ENCODE measurements at regions not wholly inside any gene's neighbourhood (a gene's known extent, or its start where the extent isn't known, plus 50 kb on each side); places are given as distances from the start of the nearest gene placed in this dataset.
"Not testable (repeated sequence)": the region's sequence is repeated elsewhere in the genome, so short reads cannot be mapped to it uniquely, and the experiment has no call there.

- H3K4me3 ChIP-seq (ENCODE audit: insufficient read depth, low read length): no peak overlapping the region
- no peak overlapping the region for H3K4me2 ChIP-seq (ENCODE audit: insufficient read depth, low read length)
- H3K36me3 ChIP-seq (ENCODE audit: insufficient read depth, low read length): no peaks in the 10 kb centered on the region
- H3K27ac ChIP-seq (ENCODE audit: low read depth, low read length): no peak overlapping the region
- no peaks in the 10 kb centered on the region for H3K4me1 ChIP-seq (ENCODE audit: insufficient read depth, low read length)
- no peaks in the 10 kb centered on the region for H4K20me1 ChIP-seq (ENCODE audit: insufficient read depth, low read length)
- no peaks in the 10 kb centered on the region for H3K79me2 ChIP-seq (ENCODE audit: insufficient read depth, low read length)
- peaks cover 4% of the 10 kb centered on the region for H3K9me3 ChIP-seq (ENCODE audit: low read depth, low read length)
- H3K27me3 ChIP-seq (ENCODE audit: insufficient read depth, low read length): no peaks in the 10 kb centered on the region
- H2AFZ ChIP-seq (ENCODE audit: low read length): no peak overlapping the region
- no peak for TF ChIP-seq CTCF (IDR thresholded peaks at IDR 0.05; ENCODE audit: extremely low read depth, low read depth, low read length)
- no peak for DNase-seq (ENCODE audit: insufficient read length, low spot score, missing footprints)
These were observed 531.5 kb downstream of the ADCYAP1 start for GRCh38 chr18:1436199-1436598.

GRCh38 chr18:1438458-1438910 is 533.8 kb downstream of the ADCYAP1 start:
- peak; percentile 9 for DNase-seq (ENCODE audit: insufficient read length, low spot score, missing footprints)
- no peaks in the 10 kb centered on the region for H3K79me2 ChIP-seq (ENCODE audit: insufficient read depth, low read length)
- H4K20me1 ChIP-seq (ENCODE audit: insufficient read depth, low read length): no peaks in the 10 kb centered on the region
- H3K27ac ChIP-seq (ENCODE audit: low read depth, low read length): no peak overlapping the region
- H2AFZ ChIP-seq (ENCODE audit: low read length): no peak overlapping the region
- H3K4me1 ChIP-seq (ENCODE audit: insufficient read depth, low read length): no peaks in the 10 kb centered on the region
- H3K4me2 ChIP-seq (ENCODE audit: insufficient read depth, low read length): no peak overlapping the region
- H3K9me3 ChIP-seq (ENCODE audit: low read depth, low read length): peaks cover 4% of the 10 kb centered on the region
- no peaks in the 10 kb centered on the region for H3K36me3 ChIP-seq (ENCODE audit: insufficient read depth, low read length)
- H3K27me3 ChIP-seq (ENCODE audit: insufficient read depth, low read length): no peaks in the 10 kb centered on the region
- TF ChIP-seq CTCF (IDR thresholded peaks at IDR 0.05; ENCODE audit: extremely low read depth, low read depth, low read length): no peak
- H3K4me3 ChIP-seq (ENCODE audit: insufficient read depth, low read length): no peak overlapping the region

DNA sequence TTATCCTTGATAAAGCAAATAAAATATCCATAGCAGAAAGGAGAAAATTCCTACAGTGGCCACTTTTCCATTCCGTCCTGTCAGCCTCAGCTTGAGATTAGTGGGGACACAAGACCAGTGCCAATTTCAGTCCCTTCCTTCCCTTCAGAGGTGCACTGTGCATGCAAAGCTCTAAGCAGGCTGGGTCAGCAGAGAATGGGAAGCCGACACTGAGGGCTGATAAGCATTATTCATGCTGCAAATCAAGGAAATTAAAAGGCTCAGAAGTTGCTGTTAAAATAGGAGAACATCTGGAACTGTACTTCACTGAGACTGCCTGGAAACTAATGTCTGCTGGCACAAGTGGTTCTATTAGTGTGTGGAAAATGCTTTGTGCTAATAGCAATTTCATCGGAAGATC is 534.3 kb downstream of the ADCYAP1 start:
- Histone ChIP-seq H3K9me3 (ENCODE audit: low read depth, low read length) (peaks cover 2% of the 10 kb centered on the region), H3K4me2 (ENCODE audit: insufficient read depth, low read length) (no peak overlapping the region), H3K27me3 (ENCODE audit: insufficient read depth, low read length) (no peaks in the 10 kb centered on the region), H3K79me2 (ENCODE audit: insufficient read depth, low read length) (no peaks in the 10 kb centered on the region), H3K4me1 (ENCODE audit: insufficient read depth, low read length) (no peaks in the 10 kb centered on the region), H3K4me3 (ENCODE audit: insufficient read depth, low read length) (no peak overlapping the region), H3K36me3 (ENCODE audit: insufficient read depth, low read length) (no peaks in the 10 kb centered on the region), H3K27ac (ENCODE audit: low read depth, low read length) (no peak overlapping the region), H2AFZ (ENCODE audit: low read length) (no peak overlapping the region), H4K20me1 (ENCODE audit: insufficient read depth, low read length) (no peaks in the 10 kb centered on the region)
- no peak for DNase-seq (ENCODE audit: insufficient read length, low spot score, missing footprints)
- TF ChIP-seq CTCF (IDR thresholded peaks at IDR 0.05; ENCODE audit: extremely low read depth, low read depth, low read length): no peak

GRCh38 chr18:1444062-1444461 is 539.4 kb downstream of the ADCYAP1 start:
- DNase-seq (ENCODE audit: insufficient read length, low spot score, missing footprints); H3K79me2 ChIP-seq (ENCODE audit: insufficient read depth, low read length); H3K27ac ChIP-seq (ENCODE audit: low read depth, low read length); H3K27me3 ChIP-seq (ENCODE audit: insufficient read depth, low read length); H3K4me2 ChIP-seq (ENCODE audit: insufficient read depth, low read length); H3K4me1 ChIP-seq (ENCODE audit: insufficient read depth, low read length); H4K20me1 ChIP-seq (ENCODE audit: insufficient read depth, low read length); H3K9me3 ChIP-seq (ENCODE audit: low read depth, low read length); H3K36me3 ChIP-seq (ENCODE audit: insufficient read depth, low read length); H3K4me3 ChIP-seq (ENCODE audit: insufficient read depth, low read length); H2AFZ ChIP-seq (ENCODE audit: low read length): not testable (repeated sequence)

Measured in osteoblast (primary cell).